Loucy (cell line): ENCODE measurements at regions not wholly inside any gene's neighbourhood (a gene's known extent, or its start where the extent isn't known, plus 50 kb on each side); places are given as distances from the start of the nearest gene placed in this dataset.

Experiments
- H2AFZ ChIP-seq: fragments of 200-600 bp; sonication (generic); 2 replicates; pipeline ENCODE4 v1.6.0; 2016; ENCODE audit warnings: antibody characterized with exemption, mild to moderate bottlenecking, low read length, moderate library complexity
- H3F3A ChIP-seq: fragments of 200-600 bp; 2 replicates; pipeline ENCODE4 v1.6.0; 2016; ENCODE audit warnings: antibody characterized with exemption, low read depth, mild to moderate bottlenecking
- H3K27me3 ChIP-seq: fragments of 200-600 bp; sonication (generic); 2 replicates; pipeline ENCODE4 v1.6.1; 2014; ENCODE audit warnings: low read length, mild to moderate bottlenecking; ENCODE audit not compliant: insufficient read depth, poor library complexity, severe bottlenecking
- H3K36me3 ChIP-seq: fragments of 200-600 bp; sonication (generic); 2 replicates; pipeline ENCODE4 v1.6.1; 2016; ENCODE audit warnings: low read length; ENCODE audit not compliant: insufficient read depth
- H3K4me1 ChIP-seq: fragments of 200-600 bp; sonication (generic); 2 replicates; pipeline ENCODE4 v1.5.1; 2014; ENCODE audit warnings: low read length, mild to moderate bottlenecking; ENCODE audit not compliant: insufficient read depth, poor library complexity, severe bottlenecking
- H3K4me2 ChIP-seq: fragments of 200-600 bp; sonication (generic); 2 replicates; pipeline ENCODE4 v1.6.0; 2014; ENCODE audit warnings: antibody characterized with exemption, low read length, low read depth, mild to moderate bottlenecking; ENCODE audit not compliant: poor library complexity, severe bottlenecking
- H3K4me3 ChIP-seq: fragments of 200-600 bp; sonication (generic); 2 replicates; pipeline ENCODE4 v1.5.1; 2014; ENCODE audit warnings: low read length, mild to moderate bottlenecking, mixed read lengths; ENCODE audit not compliant: poor library complexity, severe bottlenecking
- H3K79me2 ChIP-seq: fragments of 200-600 bp; sonication (generic); 2 replicates; pipeline ENCODE4 v1.6.1; 2014; ENCODE audit warnings: low read length; ENCODE audit not compliant: insufficient read depth
- H3K9ac ChIP-seq: fragments of 200-600 bp; sonication (generic); 2 replicates; pipeline ENCODE4 v1.6.0; 2014; ENCODE audit warnings: mild to moderate bottlenecking, low read depth, low read length, moderate library complexity; ENCODE audit not compliant: poor library complexity, severe bottlenecking
- H3K9me2 ChIP-seq: fragments of 200-600 bp; sonication (generic); replicated peaks from 2 replicates; pipeline ENCODE4 v1.6.1; 2016; ENCODE audit warnings: low read depth, low read length, mixed read lengths
- H3K9me3 ChIP-seq: fragments of 200-600 bp; sonication (generic); 2 replicates; pipeline ENCODE4 v1.6.1; 2014; ENCODE audit warnings: mild to moderate bottlenecking, antibody characterized with exemption, low read length, low read depth; ENCODE audit not compliant: insufficient read depth
- H4K20me1 ChIP-seq: fragments of 200-600 bp; sonication (generic); 2 replicates; pipeline ENCODE4 v1.6.0; 2014; ENCODE audit warnings: antibody characterized with exemption, low read length, mild to moderate bottlenecking; ENCODE audit not compliant: insufficient read depth, poor library complexity, severe bottlenecking
- CTCF ChIP-seq: fragments of 200-600 bp; sonication (generic); conservative IDR thresholded peaks from 2 replicates; pipeline ENCODE4 v1.5.1; 2014; ENCODE audit warnings: mild to moderate bottlenecking, antibody characterized with exemption, low read length
- EZH2phosphoT487 ChIP-seq: fragments of 200-600 bp; IDR thresholded peaks from 2 replicates; pipeline ENCODE4 v1.6.1; 2018; ENCODE audit warnings: antibody characterized with exemption, mild to moderate bottlenecking, moderate library complexity, borderline replicate concordance

GRCh38 chr13:83508771-83509301 is 373.4 kb downstream of the SLITRK1 start:
- H3K9me3 ChIP-seq: no peaks in the 10 kb centered on the region
- H3K9ac ChIP-seq: no peak overlapping the region
- H3K9me2 ChIP-seq: no peaks in the 10 kb centered on the region
- H2AFZ ChIP-seq: no peak overlapping the region
- H3K4me1 ChIP-seq: no peaks in the 10 kb centered on the region
- no peak overlapping the region for H3K4me3 ChIP-seq
- no peak overlapping the region for H3K4me2 ChIP-seq
- TF ChIP-seq EZH2phosphoT487 (no peak), CTCF (no peak)
- no peaks in the 10 kb centered on the region for H3K27me3 ChIP-seq
- no peaks in the 10 kb centered on the region for H3K36me3 ChIP-seq
- H3F3A ChIP-seq: no peaks in the 10 kb centered on the region
- H3K79me2 ChIP-seq: no peaks in the 10 kb centered on the region
- no peaks in the 10 kb centered on the region for H4K20me1 ChIP-seq

DNA sequence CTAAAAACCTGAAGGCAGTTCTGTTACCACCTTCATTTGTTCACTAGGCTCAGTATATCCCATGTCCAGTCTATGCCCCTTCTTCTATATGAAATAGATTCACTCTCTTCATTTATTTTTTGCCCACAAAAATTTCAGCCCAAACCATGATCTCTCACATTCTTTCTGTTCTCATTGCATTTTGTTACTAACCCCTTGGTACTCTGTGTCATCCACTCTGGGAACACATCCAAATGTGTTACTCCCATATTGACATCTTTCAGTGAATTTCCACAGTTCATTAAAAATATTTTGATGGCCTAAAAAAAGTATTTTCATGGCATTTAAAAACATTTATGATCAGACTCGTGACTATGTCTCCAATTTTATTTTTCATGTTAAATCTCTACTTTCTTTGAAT is 378.9 kb downstream of the SLITRK1 start:
- Histone ChIP-seq H3K4me2 (no peak overlapping the region), H3K4me3 (no peak overlapping the region), H3K9me3 (no peaks in the 10 kb centered on the region), H3K27me3 (no peaks in the 10 kb centered on the region), H3K36me3 (no peaks in the 10 kb centered on the region), H2AFZ (no peak overlapping the region), H3K4me1 (no peaks in the 10 kb centered on the region), H3K9ac (no peak overlapping the region), H3K79me2 (no peaks in the 10 kb centered on the region), H3F3A (no peaks in the 10 kb centered on the region), H4K20me1 (no peaks in the 10 kb centered on the region), H3K9me2 (no peaks in the 10 kb centered on the region)
- no peak for TF ChIP-seq EZH2phosphoT487
- TF ChIP-seq CTCF: no peak

GRCh38 chr13:83499286-83499685 is 383.0 kb downstream of the SLITRK1 start:
- Histone ChIP-seq H3K4me2 (no peak overlapping the region), H3K36me3 (no peaks in the 10 kb centered on the region), H3K4me3 (no peak overlapping the region), H3F3A (no peaks in the 10 kb centered on the region), H3K9me3 (no peaks in the 10 kb centered on the region), H3K27me3 (no peaks in the 10 kb centered on the region), H3K9ac (no peak overlapping the region), H2AFZ (no peak overlapping the region), H4K20me1 (no peaks in the 10 kb centered on the region), H3K4me1 (no peaks in the 10 kb centered on the region), H3K9me2 (no peaks in the 10 kb centered on the region), H3K79me2 (no peaks in the 10 kb centered on the region)
- TF ChIP-seq CTCF: no peak
- TF ChIP-seq EZH2phosphoT487: no peak
